Astrocyte of the spinal cord (primary cell): ENCODE measurements at regions not wholly inside any gene's neighbourhood (a gene's known extent, or its start where the extent isn't known, plus 50 kb on each side); places are given as distances from the start of the nearest gene placed in this dataset.

Experiments used
- DNase-seq: peaks from one replicate; pipeline ENCODE4 v3.0.0; 2011; ENCODE audit warnings: low read depth, low spot score
- H3K4me3 ChIP-seq: 2 replicates; pipeline ENCODE4 v1.5.1; 2011; ENCODE audit warnings: low read depth, mild to moderate bottlenecking, low read length, moderate library complexity
- CTCF ChIP-seq: IDR thresholded peaks from 2 replicates; pipeline ENCODE4 v1.5.1; 2012; ENCODE audit warnings: low read depth, mild to moderate bottlenecking, low read length, inconsistent platforms
- in situ Hi-C: cut with HindIII; loops from 2 replicates; pipeline ENCODE4 v1.10.0; 2017; ENCODE audit warnings: low sequenced_read_pairs

GRCh38 chr11:87423161-87423560 lies 385.4 kb downstream of the TMEM135 start:
- in situ Hi-C loops: no loop called here
- no peak overlapping the region for H3K4me3 ChIP-seq
- DNase-seq: no peak
- TF ChIP-seq CTCF: no peak

- in situ Hi-C loops: no loop called here
- DNase-seq: no peak
- no peak for TF ChIP-seq CTCF
- H3K4me3 ChIP-seq: no peak overlapping the region
Observed at GRCh38 chr11:87422566-87422965, 384.8 kb downstream of the TMEM135 start.

GRCh38 chr11:87421422-87421821 lies 383.7 kb downstream of the TMEM135 start:
- in situ Hi-C loops: no loop called here
- peak; percentile 83 for DNase-seq
- peak; percentile 80 for TF ChIP-seq CTCF
- H3K4me3 ChIP-seq: no peak overlapping the region

- H3K4me3 ChIP-seq: no peak overlapping the region
- no peak for DNase-seq
- no peak for TF ChIP-seq CTCF
- in situ Hi-C loops: no loop called here
Observed at GRCh38 chr11:87417951-87418350, 380.2 kb downstream of the TMEM135 start.

- no peak overlapping the region for H3K4me3 ChIP-seq
- DNase-seq: no peak
- no peak for TF ChIP-seq CTCF
- in situ Hi-C loops: no loop called here
Observed at GRCh38 chr11:87405843-87406242, 368.1 kb downstream of the TMEM135 start.

GRCh38 chr11:87405356-87405755 lies 367.6 kb downstream of the TMEM135 start:
- no peak for DNase-seq
- TF ChIP-seq CTCF: no peak
- no peak overlapping the region for H3K4me3 ChIP-seq
- in situ Hi-C loops: no loop called here

GRCh38 chr11:87401653-87402052 lies 363.9 kb downstream of the TMEM135 start:
- no peak for TF ChIP-seq CTCF
- DNase-seq: no peak
- in situ Hi-C loops: no loop called here
- no peak overlapping the region for H3K4me3 ChIP-seq
